Gastrocnemius medialis (tissue), 4 donors: ENCODE measurements at regions not wholly inside any gene's neighbourhood (a gene's known extent, or its start where the extent isn't known, plus 50 kb on each side); places are given as distances from the start of the nearest gene placed in this dataset.

Source experiments
- CTCF ChIP-seq, 5 experiments: fragments of 450-650 bp in 3 of 5; fragments of 200-600 bp in 2 of 5; sonication (generic) in 2 of 5; IDR thresholded peaks in 4 of 5; conservative IDR thresholded peaks in 1 of 5; 1 replicate in 4 of 5; 2 replicates in 1 of 5; pipeline ENCODE4 v1.5.1; 2016 to 2019; ENCODE audit warnings: antibody characterized with exemption in 5 of 5, mild to moderate bottlenecking in 3 of 5, moderate library complexity in 3 of 5
- POLR2A ChIP-seq, 2 donors: fragments of 450-650 bp; IDR thresholded peaks; one replicate each; pipeline ENCODE4 v1.6.1; 2017; ENCODE audit warnings: antibody characterized with exemption in 2 of 2, mild to moderate bottlenecking in 2 of 2, moderate library complexity in 2 of 2

- TF ChIP-seq CTCF (IDR thresholded peaks at IDR 0.05 in 4 of 5, conservative IDR thresholded peaks at IDR 0.05 in 1 of 5) (no peak), POLR2A (IDR thresholded peaks at IDR 0.05) (no peak)
These were observed 173.4 kb upstream of the CDH12 start for GRCh38 chr5:23026252-23027170.
